Panc1 (cell line): ENCODE measurements at regions not wholly inside any gene's neighbourhood (a gene's known extent, or its start where the extent isn't known, plus 50 kb on each side); places are given as distances from the start of the nearest gene placed in this dataset.

Experiments
- ATAC-seq: fragments of 200-7000 bp; cut with Tn5 transposase; 2 replicates; pipeline ENCODE4 v1.9.1; 2020; ENCODE audit warnings: mild to moderate bottlenecking, moderate library complexity
- BruUV-seq: library from RNA; stranded (reverse); fragments of 400-500 nt; replicated peaks from 2 replicates; lab custom pipeline; 2021; lab: Mats Ljungman, UMichigan
- CTCF ChIA-PET: fragments of 300-600 bp; sonication (Branson Sonifier 250); formaldehyde crosslinking; loops from one replicate; lab custom pipeline; 2022; ENCODE audit warnings: antibody characterized with exemption; lab: Charles Lee
- POLR2A ChIA-PET: fragments of 300-600 bp; sonication (Branson Sonifier 250); formaldehyde crosslinking; loops from one replicate; lab custom pipeline; 2022; ENCODE audit warnings: antibody characterized with exemption; lab: Charles Lee
- DNase-seq: peaks from one replicate; pipeline ENCODE4 v3.0.0-alpha.2; 2010; ENCODE audit warnings: low read depth, low spot score
- H3K27ac ChIP-seq: 2 replicates; pipeline ENCODE4 v1.5.1; 2011; ENCODE audit warnings: mild to moderate bottlenecking, low read length, inconsistent platforms
- H3K27me3 ChIP-seq: fragments of 200-500 bp; sonication (Bioruptor generic); 2 replicates; pipeline ENCODE4 v1.6.0; 2014; ENCODE audit warnings: low read length, inconsistent platforms; ENCODE audit not compliant: control insufficient read depth, insufficient read depth
- H3K36me3 ChIP-seq: fragments of 200-500 bp; sonication (Bioruptor generic); 2 replicates; pipeline ENCODE4 v1.5.1; 2014; ENCODE audit warnings: inconsistent platforms, mild to moderate bottlenecking, low read length, moderate library complexity; ENCODE audit not compliant: control insufficient read depth, insufficient read depth
- H3K4me1 ChIP-seq: 2 replicates; pipeline ENCODE4 v1.5.1; 2011; ENCODE audit warnings: inconsistent platforms, mild to moderate bottlenecking, low read length, moderate library complexity; ENCODE audit not compliant: control insufficient read depth, insufficient read depth
- H3K4me3 ChIP-seq, 2 experiments: 2 replicates each; pipeline ENCODE4 v1.5.1; 2011 to 2012; ENCODE audit warnings: low read depth in 2 of 2, low read length in 2 of 2, mild to moderate bottlenecking in 2 of 2, inconsistent platforms in 1 of 2, moderate library complexity in 1 of 2
- H3K9me3 ChIP-seq: fragments of 200-500 bp; sonication (Bioruptor generic); 2 replicates; pipeline ENCODE4 v1.5.1; 2014; ENCODE audit warnings: low read depth, mild to moderate bottlenecking, inconsistent platforms, low read length, moderate library complexity; ENCODE audit not compliant: control insufficient read depth, insufficient read depth
- POLR2AphosphoS5 ChIP-seq: IDR thresholded peaks from 2 replicates; pipeline ENCODE4 v1.6.1; 2012; ENCODE audit warnings: mild to moderate bottlenecking, low read depth, low read length, moderate library complexity
- SIN3A ChIP-seq: IDR thresholded peaks from 2 replicates; pipeline ENCODE4 v1.6.1; 2012; ENCODE audit warnings: low read depth, mild to moderate bottlenecking, low read length, moderate library complexity, borderline replicate concordance; ENCODE audit not compliant: insufficient read depth
- TCF7L2 ChIP-seq: IDR thresholded peaks from 2 replicates; pipeline ENCODE4 v1.6.1; 2011; ENCODE audit warnings: mild to moderate bottlenecking, low read depth, low read length, inconsistent platforms
- in situ Hi-C: cut with HindIII; loops from 2 replicates; pipeline ENCODE4 v1.10.0; 2016; ENCODE audit warnings: low sequenced_read_pairs, low pct_unique_long_range_greater_than_20kb
- intact Hi-C: fragments of 100-400 bp; cut with micrococcal nuclease; formaldehyde crosslinking; loops from one replicate; pipeline ENCODE4 v1.10.0; 2022; ENCODE audit not compliant: unreplicated experiment
- TF ChIP-seq, protein P1 (sequence below), 2 experiments: IDR thresholded peaks; 2 replicates each; pipeline ENCODE4 v1.6.1; 2011 to 2012; ENCODE audit warnings: low read depth in 2 of 2, control low read depth in 1 of 2, low read length in 1 of 2, mild to moderate bottlenecking in 1 of 2, moderate library complexity in 1 of 2; ENCODE audit not compliant: insufficient read depth in 1 of 2
- TF ChIP-seq, protein P2 (sequence below): fragments of 450-650 bp; IDR thresholded peaks from 2 replicates; pipeline ENCODE4 v1.5.1; 2017; ENCODE audit warnings: mild to moderate bottlenecking

DNA sequence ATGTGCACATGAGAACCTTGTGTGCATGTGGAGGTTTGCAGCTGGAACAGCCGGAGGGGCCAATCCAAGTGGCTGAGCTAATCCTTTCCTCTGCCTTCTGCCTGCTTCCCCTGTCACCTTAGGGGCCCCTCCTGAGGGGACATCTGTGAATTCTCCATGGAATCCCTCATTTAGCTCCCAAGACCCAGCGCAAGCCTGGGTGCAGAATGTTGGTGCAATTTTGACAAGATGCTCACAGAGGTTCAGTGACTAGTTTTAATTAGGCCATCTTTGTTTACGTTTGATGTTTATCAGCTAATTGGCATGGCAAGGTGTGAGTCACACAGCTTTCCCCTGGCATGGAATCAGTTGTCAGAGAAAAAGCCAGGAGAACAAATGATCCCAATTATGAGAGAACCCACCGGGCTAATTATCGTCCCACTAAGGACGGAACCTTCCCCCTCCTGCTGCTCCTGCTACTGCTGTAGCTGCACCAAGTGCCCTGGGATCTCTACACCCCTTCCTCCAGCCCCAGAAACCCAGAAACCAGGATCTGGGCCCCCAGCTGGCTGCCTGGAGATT lies 63.6 kb upstream of the PAX6 start:
- H3K27ac ChIP-seq: no peak overlapping the region
- POLR2A ChIA-PET: no interaction called here
- in situ Hi-C loops (no loop called here), intact Hi-C loops (loop anchor here (5.0 kb wide), 1 partner anchor 387 kb away; no protein-coding TSS in a partner anchor)
- TF ChIP-seq TCF7L2 (no peak), POLR2AphosphoS5 (no peak), SIN3A (no peak)
- TF ChIP-seq, protein P1, sequence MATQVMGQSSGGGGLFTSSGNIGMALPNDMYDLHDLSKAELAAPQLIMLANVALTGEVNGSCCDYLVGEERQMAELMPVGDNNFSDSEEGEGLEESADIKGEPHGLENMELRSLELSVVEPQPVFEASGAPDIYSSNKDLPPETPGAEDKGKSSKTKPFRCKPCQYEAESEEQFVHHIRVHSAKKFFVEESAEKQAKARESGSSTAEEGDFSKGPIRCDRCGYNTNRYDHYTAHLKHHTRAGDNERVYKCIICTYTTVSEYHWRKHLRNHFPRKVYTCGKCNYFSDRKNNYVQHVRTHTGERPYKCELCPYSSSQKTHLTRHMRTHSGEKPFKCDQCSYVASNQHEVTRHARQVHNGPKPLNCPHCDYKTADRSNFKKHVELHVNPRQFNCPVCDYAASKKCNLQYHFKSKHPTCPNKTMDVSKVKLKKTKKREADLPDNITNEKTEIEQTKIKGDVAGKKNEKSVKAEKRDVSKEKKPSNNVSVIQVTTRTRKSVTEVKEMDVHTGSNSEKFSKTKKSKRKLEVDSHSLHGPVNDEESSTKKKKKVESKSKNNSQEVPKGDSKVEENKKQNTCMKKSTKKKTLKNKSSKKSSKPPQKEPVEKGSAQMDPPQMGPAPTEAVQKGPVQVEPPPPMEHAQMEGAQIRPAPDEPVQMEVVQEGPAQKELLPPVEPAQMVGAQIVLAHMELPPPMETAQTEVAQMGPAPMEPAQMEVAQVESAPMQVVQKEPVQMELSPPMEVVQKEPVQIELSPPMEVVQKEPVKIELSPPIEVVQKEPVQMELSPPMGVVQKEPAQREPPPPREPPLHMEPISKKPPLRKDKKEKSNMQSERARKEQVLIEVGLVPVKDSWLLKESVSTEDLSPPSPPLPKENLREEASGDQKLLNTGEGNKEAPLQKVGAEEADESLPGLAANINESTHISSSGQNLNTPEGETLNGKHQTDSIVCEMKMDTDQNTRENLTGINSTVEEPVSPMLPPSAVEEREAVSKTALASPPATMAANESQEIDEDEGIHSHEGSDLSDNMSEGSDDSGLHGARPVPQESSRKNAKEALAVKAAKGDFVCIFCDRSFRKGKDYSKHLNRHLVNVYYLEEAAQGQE (IDR thresholded peaks at IDR 0.05; ENCODE audit: insufficient read depth in 1 of 2, low read depth in 2 of 2, low read length in 1 of 2): no peak
- TF ChIP-seq, protein P2, sequence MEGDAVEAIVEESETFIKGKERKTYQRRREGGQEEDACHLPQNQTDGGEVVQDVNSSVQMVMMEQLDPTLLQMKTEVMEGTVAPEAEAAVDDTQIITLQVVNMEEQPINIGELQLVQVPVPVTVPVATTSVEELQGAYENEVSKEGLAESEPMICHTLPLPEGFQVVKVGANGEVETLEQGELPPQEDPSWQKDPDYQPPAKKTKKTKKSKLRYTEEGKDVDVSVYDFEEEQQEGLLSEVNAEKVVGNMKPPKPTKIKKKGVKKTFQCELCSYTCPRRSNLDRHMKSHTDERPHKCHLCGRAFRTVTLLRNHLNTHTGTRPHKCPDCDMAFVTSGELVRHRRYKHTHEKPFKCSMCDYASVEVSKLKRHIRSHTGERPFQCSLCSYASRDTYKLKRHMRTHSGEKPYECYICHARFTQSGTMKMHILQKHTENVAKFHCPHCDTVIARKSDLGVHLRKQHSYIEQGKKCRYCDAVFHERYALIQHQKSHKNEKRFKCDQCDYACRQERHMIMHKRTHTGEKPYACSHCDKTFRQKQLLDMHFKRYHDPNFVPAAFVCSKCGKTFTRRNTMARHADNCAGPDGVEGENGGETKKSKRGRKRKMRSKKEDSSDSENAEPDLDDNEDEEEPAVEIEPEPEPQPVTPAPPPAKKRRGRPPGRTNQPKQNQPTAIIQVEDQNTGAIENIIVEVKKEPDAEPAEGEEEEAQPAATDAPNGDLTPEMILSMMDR: no peak
- H3K36me3 ChIP-seq: no peaks in the 10 kb centered on the region
- no peak for DNase-seq
- CTCF ChIA-PET: no interaction called here
- peaks cover 9% of the 10 kb centered on the region; the same call in 1 of the 2 replicates for H3K4me1 ChIP-seq
- peaks cover 2% of the 10 kb centered on the region; the same call in 1 of the 2 replicates for H3K27me3 ChIP-seq
- ATAC-seq: 0 out of 2 replicates have a peak, but pooled peaks have one; percentile 36
- no TSS peak for BruUV-seq
- H3K9me3 ChIP-seq: no peaks in the 10 kb centered on the region
- no peak overlapping the region for H3K4me3 ChIP-seq

DNA sequence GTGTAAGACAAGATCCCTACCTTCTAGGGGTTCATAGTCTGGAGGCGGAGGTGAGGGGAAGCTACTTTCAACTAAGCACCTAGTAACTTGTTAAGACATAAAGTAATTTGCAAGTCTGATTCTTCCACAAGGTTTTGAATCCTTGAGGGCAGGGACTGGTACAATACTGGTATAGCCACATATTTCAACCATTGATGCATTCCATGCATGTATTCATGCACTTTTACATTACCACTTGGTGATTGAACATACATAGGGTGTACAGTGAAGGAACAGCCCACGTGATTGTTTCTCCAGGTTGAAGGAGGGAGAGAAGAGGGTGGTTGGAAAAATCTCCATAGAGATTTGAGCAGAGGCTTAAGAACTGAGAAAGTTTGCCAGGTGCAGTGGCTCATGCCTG lies 62.0 kb upstream of the PAX6 start:
- DNase-seq: no peak
- Histone ChIP-seq H3K4me3 (no peak overlapping the region), H3K36me3 (no peaks in the 10 kb centered on the region), H3K4me1 (peaks cover 9% of the 10 kb centered on the region; the same call in 1 of the 2 replicates), H3K27ac (no peak overlapping the region), H3K27me3 (peaks cover 2% of the 10 kb centered on the region; the same call in 1 of the 2 replicates), H3K9me3 (no peaks in the 10 kb centered on the region)
- no TSS peak for BruUV-seq
- CTCF ChIA-PET: no interaction called here
- no peak for ATAC-seq
- in situ Hi-C loops: no loop called here
- no peak for TF ChIP-seq POLR2AphosphoS5
- no peak for TF ChIP-seq SIN3A
- TF ChIP-seq, protein P2: no peak
- no peak for TF ChIP-seq TCF7L2
- TF ChIP-seq, protein P1 (IDR thresholded peaks at IDR 0.05; ENCODE audit: insufficient read depth in 1 of 2, low read depth in 2 of 2, low read length in 1 of 2): no peak
- POLR2A ChIA-PET: no interaction called here
- intact Hi-C loops: loop anchor here (5.0 kb wide), 1 partner anchor 386 kb away; no protein-coding TSS in a partner anchor
